PFSK-1 (cell line): ENCODE measurements at regions not wholly inside any gene's neighbourhood (a gene's known extent, or its start where the extent isn't known, plus 50 kb on each side); places are given as distances from the start of the nearest gene placed in this dataset.

Experiments used
- FOXP2 ChIP-seq: optimal IDR thresholded peaks from 2 replicates; pipeline ENCODE3; 2011; ENCODE audit warnings: borderline replicate concordance, control low read depth, inconsistent platforms; ENCODE audit not compliant: insufficient read depth; ENCODE audit errors: extremely low read length, extremely low read depth
- POLR2AphosphoS5 ChIP-seq: IDR thresholded peaks from 2 replicates; pipeline ENCODE4 v1.6.1; 2012; ENCODE audit warnings: low read depth, mild to moderate bottlenecking, control low read depth, low read length, moderate library complexity
- REST ChIP-seq, 2 experiments: IDR thresholded peaks; 2 replicates each; pipeline versions ENCODE4 v1.6.1 to v1.8.0; 2011 to 2012; ENCODE audit warnings: low read depth in 2 of 2, low read length in 2 of 2, control low read depth in 1 of 2, inconsistent platforms in 1 of 2, mild to moderate bottlenecking in 1 of 2, moderate library complexity in 1 of 2; ENCODE audit not compliant: insufficient read depth in 1 of 2
- SIN3A ChIP-seq: IDR thresholded peaks from 2 replicates; pipeline ENCODE4 v1.6.1; 2012; ENCODE audit warnings: mild to moderate bottlenecking, low read length, moderate library complexity, borderline replicate concordance; ENCODE audit not compliant: insufficient read depth
- TAF1 ChIP-seq: IDR thresholded peaks from 2 replicates; pipeline ENCODE4 v1.6.1; 2012; ENCODE audit warnings: low read length, control low read depth, borderline replicate concordance; ENCODE audit not compliant: insufficient read depth

- TF ChIP-seq POLR2AphosphoS5: no peak
- no peak for TF ChIP-seq REST (IDR thresholded peaks at IDR 0.05; ENCODE audit: insufficient read depth in 1 of 2, low read depth in 2 of 2, low read length in 2 of 2)
- TF ChIP-seq TAF1: no peak
- no peak for TF ChIP-seq SIN3A
- no peak for TF ChIP-seq FOXP2
Observed at GRCh38 chr6:15775076-15775634, 112.3 kb upstream of the DTNBP1 start.
